ENCODE measurements at regions not wholly inside any gene's neighbourhood (a gene's known extent, or its start where the extent isn't known, plus 50 kb on each side); places are given as distances from the start of the nearest gene placed in this dataset.

DNA sequence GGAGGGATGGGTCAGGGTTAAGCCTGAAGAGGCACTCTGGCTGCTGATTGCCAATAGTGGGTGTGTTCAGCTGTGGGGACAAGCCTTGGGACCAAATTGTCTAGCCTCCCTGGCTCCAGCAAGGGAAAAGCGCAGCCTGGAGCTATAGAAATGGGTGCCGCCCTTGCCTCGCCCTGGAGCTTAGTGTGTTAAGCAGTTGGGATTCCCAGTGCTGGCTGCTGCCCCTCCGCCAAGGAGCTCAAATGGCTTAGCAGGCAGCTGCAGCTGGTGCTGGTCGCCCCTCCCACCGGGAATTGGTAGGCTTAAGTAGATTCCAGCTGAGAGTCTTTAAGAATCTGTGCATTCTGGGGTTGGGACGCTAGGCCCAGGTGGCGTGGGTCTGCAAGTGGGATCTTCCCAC lies 662.9 kb upstream of the TBL1XR1 start:
- no peak for TF ChIP-seq POLR2A (IDR thresholded peaks at IDR 0.05)
- TF ChIP-seq, protein P1, sequence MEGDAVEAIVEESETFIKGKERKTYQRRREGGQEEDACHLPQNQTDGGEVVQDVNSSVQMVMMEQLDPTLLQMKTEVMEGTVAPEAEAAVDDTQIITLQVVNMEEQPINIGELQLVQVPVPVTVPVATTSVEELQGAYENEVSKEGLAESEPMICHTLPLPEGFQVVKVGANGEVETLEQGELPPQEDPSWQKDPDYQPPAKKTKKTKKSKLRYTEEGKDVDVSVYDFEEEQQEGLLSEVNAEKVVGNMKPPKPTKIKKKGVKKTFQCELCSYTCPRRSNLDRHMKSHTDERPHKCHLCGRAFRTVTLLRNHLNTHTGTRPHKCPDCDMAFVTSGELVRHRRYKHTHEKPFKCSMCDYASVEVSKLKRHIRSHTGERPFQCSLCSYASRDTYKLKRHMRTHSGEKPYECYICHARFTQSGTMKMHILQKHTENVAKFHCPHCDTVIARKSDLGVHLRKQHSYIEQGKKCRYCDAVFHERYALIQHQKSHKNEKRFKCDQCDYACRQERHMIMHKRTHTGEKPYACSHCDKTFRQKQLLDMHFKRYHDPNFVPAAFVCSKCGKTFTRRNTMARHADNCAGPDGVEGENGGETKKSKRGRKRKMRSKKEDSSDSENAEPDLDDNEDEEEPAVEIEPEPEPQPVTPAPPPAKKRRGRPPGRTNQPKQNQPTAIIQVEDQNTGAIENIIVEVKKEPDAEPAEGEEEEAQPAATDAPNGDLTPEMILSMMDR (IDR thresholded peaks at IDR 0.05) = no peak
